Naive thymus-derived CD4-positive, alpha-beta T cell (primary cell): ENCODE measurements at regions not wholly inside any gene's neighbourhood (a gene's known extent, or its start where the extent isn't known, plus 50 kb on each side); places are given as distances from the start of the nearest gene placed in this dataset.

ENCODE experiments used
- ATAC-seq: fragments of 150-1000 bp; cut with Tn5 transposase; 2 replicates; pipeline ENCODE4 v1.10.0; 2021; ENCODE audit warnings: mild to moderate bottlenecking, moderate library complexity
- CTCF ChIA-PET: fragments of 350-600 bp; sonication (Branson Sonifier 250); formaldehyde crosslinking; loops from one replicate; lab custom pipeline; 2021; ENCODE audit warnings: antibody characterized with exemption; lab: Charles Lee
- POLR2A ChIA-PET: fragments of 350-600 bp; sonication (Branson Sonifier 250); formaldehyde crosslinking; loops from one replicate; lab custom pipeline; 2021; ENCODE audit warnings: antibody characterized with exemption, inconsistent platforms; lab: Charles Lee
- DNase-seq, 9 donors: peaks; one replicate each; pipeline versions ENCODE4 v3.0.0 to v3.0.0-alpha.2; 2020 to 2022; ENCODE audit warnings: mixed read lengths in 1 of 9
- H3K27ac ChIP-seq: one replicate; pipeline ENCODE4 v1.7.0; 2013; ENCODE audit warnings: mild to moderate bottlenecking, low read depth, low read length, moderate library complexity
- H3K27me3 ChIP-seq, 2 donors: one replicate each; pipeline ENCODE4 v1.7.0; 2013; ENCODE audit warnings: low read length in 2 of 2, mild to moderate bottlenecking in 2 of 2, moderate library complexity in 2 of 2; ENCODE audit not compliant: control insufficient read depth in 2 of 2, insufficient read depth in 2 of 2
- H3K36me3 ChIP-seq, 3 experiments: 1 replicate in 2 of 3; 2 replicates in 1 of 3; pipeline ENCODE4 v1.7.0; 2013; ENCODE audit warnings: low read length in 3 of 3, mild to moderate bottlenecking in 3 of 3, moderate library complexity in 1 of 3; ENCODE audit not compliant: insufficient read depth in 3 of 3, control insufficient read depth in 2 of 3
- H3K4me1 ChIP-seq, 2 donors: one replicate each; pipeline ENCODE4 v1.7.0; 2013; ENCODE audit warnings: low read length in 2 of 2, mild to moderate bottlenecking in 2 of 2, moderate library complexity in 1 of 2; ENCODE audit not compliant: control insufficient read depth in 2 of 2, insufficient read depth in 2 of 2
- H3K4me3 ChIP-seq: 2 replicates; pipeline ENCODE4 v1.7.0; 2013; ENCODE audit warnings: mild to moderate bottlenecking, low read length
- H3K9me3 ChIP-seq, 3 experiments: 1 replicate in 2 of 3; 2 replicates in 1 of 3; pipeline ENCODE4 v1.7.0; 2013; ENCODE audit warnings: low read length in 3 of 3; ENCODE audit not compliant: control insufficient read depth in 2 of 3
- H3K27ac Mint-ChIP-seq, 9 donors: one replicate each; pipeline ENCODE4 v1.8.0; 2020 to 2022; ENCODE audit warnings: mixed read lengths in 9 of 9, mild to moderate bottlenecking in 8 of 9, moderate library complexity in 5 of 9, inconsistent platforms in 2 of 9
- H3K27me3 Mint-ChIP-seq, 5 donors: one replicate each; pipeline ENCODE4 v1.8.0; 2021 to 2022; ENCODE audit warnings: mixed read lengths in 5 of 5, mild to moderate bottlenecking in 1 of 5
- H3K36me3 Mint-ChIP-seq, 5 donors: one replicate each; pipeline ENCODE4 v1.8.0; 2020 to 2022; ENCODE audit warnings: mixed read lengths in 5 of 5, mild to moderate bottlenecking in 3 of 5, inconsistent platforms in 1 of 5
- H3K4me1 Mint-ChIP-seq, 7 donors: one replicate each; pipeline ENCODE4 v1.8.0; 2020 to 2022; ENCODE audit warnings: mixed read lengths in 7 of 7, mild to moderate bottlenecking in 3 of 7, inconsistent platforms in 1 of 7
- H3K4me3 Mint-ChIP-seq, 10 donors: one replicate each; pipeline ENCODE4 v1.8.0; 2020 to 2022; ENCODE audit warnings: mild to moderate bottlenecking in 10 of 10, mixed read lengths in 10 of 10, moderate library complexity in 6 of 10, inconsistent platforms in 2 of 10
- H3K9me3 Mint-ChIP-seq, 11 donors: one replicate each; pipeline ENCODE4 v1.8.0; 2020 to 2022; ENCODE audit warnings: mixed read lengths in 11 of 11, mild to moderate bottlenecking in 4 of 11, inconsistent platforms in 1 of 11, moderate library complexity in 1 of 11
- intact Hi-C, 2 donors: fragments of 100-400 bp; cut with micrococcal nuclease; formaldehyde crosslinking; loops; one replicate each; pipeline ENCODE4 v1.15.1; 2023

DNA sequence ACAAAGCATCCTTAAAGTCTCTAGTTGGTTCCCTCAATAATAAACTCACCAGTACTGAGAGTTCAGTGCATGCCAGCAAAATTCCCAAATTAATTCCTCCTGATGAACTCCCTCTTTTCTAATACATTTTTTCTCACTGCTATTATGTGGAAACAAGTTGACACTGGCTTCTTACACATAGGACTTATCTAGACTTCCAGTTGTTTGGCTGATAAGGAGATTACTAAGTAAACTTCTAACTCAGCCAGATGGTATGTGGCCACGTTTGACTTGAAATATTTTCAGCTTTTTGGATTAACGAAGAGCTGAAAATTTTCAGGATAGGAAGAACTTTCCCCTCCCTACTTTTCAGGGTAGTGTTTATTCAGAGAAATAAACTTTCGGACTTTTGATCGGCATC is 1154.2 kb upstream of the TENM4 start:
- no peaks in the 10 kb centered on the region for H3K36me3 ChIP-seq
- DNase-seq (no peak), ATAC-seq (no peak)
- peaks cover 0 to 4% (median 0%) of the 10 kb centered on the region in 3 experiments for H3K9me3 ChIP-seq
- no peaks in the 10 kb centered on the region for H3K4me1 ChIP-seq
- H3K27me3 ChIP-seq: no peaks in the 10 kb centered on the region
- ChIA-PET CTCF (no interaction called here), POLR2A (no interaction called here)
- no peaks in the 10 kb centered on the region for H3K36me3 Mint-ChIP-seq
- no peak overlapping the region for H3K27ac Mint-ChIP-seq
- H3K9me3 Mint-ChIP-seq: peaks cover 0 to 20% (median 10%) of the 10 kb centered on the region in 11 donors
- no peaks in the 10 kb centered on the region for H3K27me3 Mint-ChIP-seq
- H3K27ac ChIP-seq: no peak overlapping the region
- peaks cover 0 to 1% (median 0%) of the 10 kb centered on the region in 7 donors for H3K4me1 Mint-ChIP-seq
- no peak overlapping the region for H3K4me3 ChIP-seq
- no peak overlapping the region for H3K4me3 Mint-ChIP-seq
- intact Hi-C loops: no loop called here

DNA sequence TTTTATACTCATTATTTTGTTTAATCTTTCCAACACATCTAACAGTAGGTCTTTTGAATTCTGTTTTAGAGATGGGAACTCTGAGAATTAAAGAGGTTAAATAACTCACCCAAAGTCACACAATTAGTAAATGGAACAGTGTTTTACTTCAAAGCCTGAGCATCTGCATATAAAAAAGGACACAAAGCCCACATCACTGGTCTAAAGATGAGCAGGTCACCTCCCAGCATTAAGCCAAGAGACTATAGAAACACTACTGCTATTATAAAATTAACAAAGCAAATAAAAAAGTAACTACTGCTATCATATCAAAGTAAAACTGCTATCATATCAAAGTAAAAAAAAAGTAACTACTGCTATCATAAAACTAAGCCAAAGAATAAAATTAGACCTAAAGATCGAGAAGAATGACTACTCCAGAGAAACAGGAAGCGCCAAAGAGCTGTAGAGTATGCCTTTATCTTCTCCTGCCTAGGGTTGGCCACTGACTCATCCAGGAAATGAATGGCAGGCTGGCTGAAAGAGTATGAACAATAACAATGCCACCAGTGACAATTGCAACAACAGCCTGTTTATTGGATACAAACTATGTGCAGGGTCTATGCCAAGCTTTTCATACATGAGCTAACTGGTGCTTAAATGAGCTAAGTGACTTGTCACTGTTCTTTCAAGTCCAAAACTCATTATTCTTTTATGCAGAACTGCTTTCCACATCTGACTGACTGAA is 1153.0 kb upstream of the TENM4 start:
- ATAC-seq: no peak
- POLR2A ChIA-PET: no interaction called here
- DNase-seq: no peak
- Histone ChIP-seq H3K27ac (no peak overlapping the region), H3K36me3 (no peaks in the 10 kb centered on the region), H3K27me3 (no peaks in the 10 kb centered on the region), H3K4me1 (no peaks in the 10 kb centered on the region), H3K4me3 (no peak overlapping the region), H3K9me3 (peaks cover 0 to 4% (median 0%) of the 10 kb centered on the region in 3 experiments)
- no peaks in the 10 kb centered on the region for H3K27me3 Mint-ChIP-seq
- H3K9me3 Mint-ChIP-seq: peaks cover 0 to 20% (median 9%) of the 10 kb centered on the region in 11 donors
- no peaks in the 10 kb centered on the region for H3K36me3 Mint-ChIP-seq
- no peak overlapping the region for H3K27ac Mint-ChIP-seq
- H3K4me1 Mint-ChIP-seq: peaks cover 0 to 3% (median 0%) of the 10 kb centered on the region in 7 donors
- H3K4me3 Mint-ChIP-seq: no peak overlapping the region
- intact Hi-C loops: no loop called here
- CTCF ChIA-PET: no interaction called here

DNA sequence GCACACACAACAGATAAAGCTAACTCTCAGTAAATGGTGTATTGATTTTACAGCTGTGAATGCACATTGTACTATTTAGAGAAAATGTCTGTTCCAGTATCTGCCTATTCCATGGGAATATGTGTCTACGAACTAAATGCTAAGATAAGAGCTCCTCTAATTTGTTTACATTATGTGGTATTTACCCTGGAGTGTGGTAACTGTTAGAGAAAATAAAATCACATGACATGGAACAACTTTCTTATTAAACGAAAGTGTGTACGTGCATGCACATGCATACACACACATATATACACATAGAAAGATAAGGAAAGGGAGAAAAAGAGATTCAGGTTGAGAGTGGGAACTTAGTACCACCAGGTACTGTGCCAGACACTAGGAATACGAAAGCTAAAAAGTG is 1151.7 kb upstream of the TENM4 start:
- H3K4me1 Mint-ChIP-seq: peaks cover 0 to 3% (median 0%) of the 10 kb centered on the region in 7 donors
- H3K27me3 Mint-ChIP-seq: no peaks in the 10 kb centered on the region
- Histone ChIP-seq H3K27me3 (no peaks in the 10 kb centered on the region), H3K27ac (no peak overlapping the region), H3K36me3 (no peaks in the 10 kb centered on the region), H3K9me3 (peaks cover 0 to 4% (median 0%) of the 10 kb centered on the region in 3 experiments), H3K4me3 (no peak overlapping the region), H3K4me1 (no peaks in the 10 kb centered on the region)
- intact Hi-C loops: no loop called here
- no peak for DNase-seq
- H3K4me3 Mint-ChIP-seq: no peak overlapping the region
- no peaks in the 10 kb centered on the region for H3K36me3 Mint-ChIP-seq
- ChIA-PET POLR2A (no interaction called here), CTCF (no interaction called here)
- ATAC-seq: no peak
- H3K27ac Mint-ChIP-seq: no peak overlapping the region
- peaks cover 0 to 19% (median 8%) of the 10 kb centered on the region in 11 donors for H3K9me3 Mint-ChIP-seq

DNA sequence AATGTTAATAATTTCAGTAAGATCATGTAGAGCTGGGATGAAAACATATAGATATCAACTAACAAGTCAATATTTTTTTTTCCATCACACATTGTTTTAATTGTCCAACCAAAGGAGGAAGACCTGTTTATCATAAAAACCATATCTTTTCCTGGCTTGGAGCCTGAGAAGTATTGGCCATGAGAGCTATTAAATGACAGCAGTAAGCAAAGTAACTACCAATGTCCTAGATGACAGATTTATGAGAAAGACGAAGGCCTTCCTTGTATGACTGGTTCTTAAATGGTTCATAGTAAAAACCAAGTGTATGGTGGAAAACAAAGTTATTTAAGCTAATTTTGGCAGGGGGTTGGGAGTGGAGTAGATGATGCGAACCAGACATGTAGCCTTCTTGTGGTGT is 1147.1 kb upstream of the TENM4 start:
- Mint-ChIP-seq H3K27me3 (no peaks in the 10 kb centered on the region), H3K4me1 (peaks cover 0 to 2% (median 0%) of the 10 kb centered on the region in 7 donors), H3K36me3 (no peaks in the 10 kb centered on the region), H3K27ac (no peak overlapping the region), H3K9me3 (peaks cover 0 to 23% (median 4%) of the 10 kb centered on the region in 11 donors), H3K4me3 (no peak overlapping the region)
- Histone ChIP-seq H3K27me3 (no peaks in the 10 kb centered on the region), H3K9me3 (no peaks in the 10 kb centered on the region), H3K27ac (no peak overlapping the region), H3K4me3 (no peak overlapping the region), H3K4me1 (no peaks in the 10 kb centered on the region), H3K36me3 (no peaks in the 10 kb centered on the region)
- ChIA-PET CTCF (no interaction called here), POLR2A (no interaction called here)
- DNase-seq: no peak
- intact Hi-C loops: no loop called here
- no peak for ATAC-seq

DNA sequence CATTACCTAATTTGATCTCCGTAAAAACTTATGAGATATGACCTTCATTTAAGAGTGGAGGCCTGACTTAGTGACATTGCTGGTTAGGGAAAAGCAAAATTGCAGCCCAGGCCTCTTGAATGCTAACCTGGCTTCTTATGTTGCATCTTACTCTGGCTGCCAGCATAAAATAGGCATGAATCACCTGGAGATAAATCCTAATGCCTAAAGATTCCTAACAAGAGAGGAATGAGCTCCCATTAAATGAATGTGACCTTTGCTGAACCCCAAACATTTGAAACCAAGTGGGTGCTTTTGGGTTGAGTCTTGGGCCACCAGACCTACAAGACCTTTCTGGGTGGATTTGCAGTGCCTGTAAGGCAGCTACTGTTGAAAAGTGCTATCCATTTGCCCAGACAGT is 1145.6 kb upstream of the TENM4 start:
- Histone ChIP-seq H3K27me3 (no peaks in the 10 kb centered on the region), H3K36me3 (no peaks in the 10 kb centered on the region), H3K4me1 (no peaks in the 10 kb centered on the region), H3K4me3 (no peak overlapping the region), H3K27ac (no peak overlapping the region), H3K9me3 (no peaks in the 10 kb centered on the region)
- no peak for DNase-seq
- ChIA-PET POLR2A (no interaction called here), CTCF (no interaction called here)
- intact Hi-C loops: no loop called here
- Mint-ChIP-seq H3K4me3 (no peak overlapping the region), H3K36me3 (no peaks in the 10 kb centered on the region), H3K27me3 (no peaks in the 10 kb centered on the region), H3K27ac (no peak overlapping the region), H3K4me1 (peaks cover 0 to 2% (median 0%) of the 10 kb centered on the region in 7 donors), H3K9me3 (peaks cover 0 to 28% (median 5%) of the 10 kb centered on the region in 11 donors)
- no peak for ATAC-seq

DNA sequence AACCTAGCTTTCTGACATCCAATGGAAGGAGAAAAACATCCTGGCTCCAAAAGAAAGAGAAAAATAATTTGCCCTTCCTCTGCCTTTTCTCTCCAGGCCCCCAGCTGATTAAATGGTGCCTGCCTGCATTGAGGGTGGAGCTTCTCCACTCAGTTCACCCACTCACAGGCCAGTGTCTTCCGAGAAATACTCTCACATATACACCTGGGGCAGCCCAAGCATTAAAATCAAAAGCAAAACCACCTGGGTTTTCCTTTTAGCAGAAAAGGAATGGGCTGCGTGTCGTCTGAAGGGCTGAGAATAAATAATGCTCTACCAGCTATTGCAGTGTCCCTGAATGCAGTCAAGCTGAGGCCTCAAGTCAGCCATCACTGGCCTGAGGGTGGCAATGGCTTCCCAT is 1143.8 kb upstream of the TENM4 start:
- H3K27ac Mint-ChIP-seq: no peak overlapping the region
- no peak for ATAC-seq
- no peaks in the 10 kb centered on the region for H3K4me1 ChIP-seq
- no peaks in the 10 kb centered on the region for H3K4me1 Mint-ChIP-seq
- H3K27me3 ChIP-seq: no peaks in the 10 kb centered on the region
- no peaks in the 10 kb centered on the region for H3K27me3 Mint-ChIP-seq
- no peak overlapping the region for H3K4me3 ChIP-seq
- POLR2A ChIA-PET: no interaction called here
- H3K27ac ChIP-seq: no peak overlapping the region
- no peaks in the 10 kb centered on the region for H3K36me3 Mint-ChIP-seq
- no peaks in the 10 kb centered on the region for H3K9me3 ChIP-seq
- no peak for DNase-seq
- H3K36me3 ChIP-seq: no peaks in the 10 kb centered on the region
- peaks cover 0 to 23% (median 6%) of the 10 kb centered on the region in 11 donors for H3K9me3 Mint-ChIP-seq
- H3K4me3 Mint-ChIP-seq: no peak overlapping the region
- intact Hi-C loops: no loop called here
- CTCF ChIA-PET: no interaction called here

DNA sequence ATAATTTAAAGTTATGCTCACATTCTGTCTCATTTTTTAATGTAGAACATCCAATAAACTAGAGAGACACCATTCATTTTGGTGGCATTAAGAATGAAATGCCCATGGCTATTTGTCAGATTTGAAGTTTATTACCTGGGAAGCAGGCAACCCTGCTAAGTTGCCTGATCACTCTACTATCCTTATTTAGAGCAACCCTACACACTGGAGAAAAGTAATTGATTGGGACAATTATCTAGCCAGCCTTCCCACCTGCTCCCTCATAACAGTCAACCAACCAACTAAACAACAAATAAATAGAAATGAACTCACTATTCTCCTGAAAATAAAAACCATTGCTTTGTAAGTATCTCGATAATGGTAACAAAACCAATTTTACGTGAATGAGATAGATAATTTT is 1129.0 kb upstream of the TENM4 start:
- no peak overlapping the region for H3K4me3 ChIP-seq
- no peak for ATAC-seq
- CTCF ChIA-PET: no interaction called here

More for the DNA sequence above, 1129.0 kb upstream of the TENM4 start:
- DNase-seq: no peak
- Mint-ChIP-seq H3K4me1 (no peaks in the 10 kb centered on the region), H3K27me3 (no peaks in the 10 kb centered on the region), H3K4me3 (no peak overlapping the region), H3K9me3 (peaks cover 3 to 40% (median 8%) of the 10 kb centered on the region in 11 donors), H3K36me3 (no peaks in the 10 kb centered on the region), H3K27ac (no peak overlapping the region)
- H3K36me3 ChIP-seq: no peaks in the 10 kb centered on the region
- H3K27me3 ChIP-seq: no peaks in the 10 kb centered on the region
- no peaks in the 10 kb centered on the region for H3K4me1 ChIP-seq
- intact Hi-C loops: no loop called here
- POLR2A ChIA-PET: no interaction called here
- H3K9me3 ChIP-seq: no peaks in the 10 kb centered on the region
- no peak overlapping the region for H3K27ac ChIP-seq
